GM21529 (cell line): ENCODE measurements at regions not wholly inside any gene's neighbourhood (a gene's known extent, or its start where the extent isn't known, plus 50 kb on each side); places are given as distances from the start of the nearest gene placed in this dataset.
"Not testable (repeated sequence)": the region's sequence is repeated elsewhere in the genome, so short reads cannot be mapped to it uniquely, and the experiment has no call there.

Experiments used
- ATAC-seq: cut with Tn5 transposase; IDR thresholded peaks from one replicate; pipeline ENCODE4 v1.9.1; 2021; ENCODE audit not compliant: unreplicated experiment

DNA sequence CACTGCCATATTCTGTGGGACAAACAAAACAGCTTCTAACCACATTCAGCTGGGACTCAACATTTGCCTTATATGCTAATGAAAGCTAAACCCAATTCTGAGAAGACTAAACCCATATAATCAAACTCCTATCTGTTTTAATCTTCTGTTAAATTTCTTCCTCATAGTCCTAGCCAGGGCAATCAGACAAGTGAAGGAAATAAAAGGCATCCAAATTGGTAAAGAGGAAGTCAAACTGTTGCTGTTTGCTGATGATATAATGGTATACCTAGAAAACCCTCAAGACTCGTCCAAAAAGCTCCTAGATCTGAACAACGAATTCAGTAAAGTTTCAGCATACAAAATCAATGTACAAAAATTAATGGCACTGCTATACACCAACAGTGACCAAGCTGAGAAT is 157.1 kb downstream of the PHLDA1 start:
- ATAC-seq, result no peak

- no peak for ATAC-seq
These were observed 158.8 kb downstream of the PHLDA1 start for GRCh38 chr12:75872762-75873161.

DNA sequence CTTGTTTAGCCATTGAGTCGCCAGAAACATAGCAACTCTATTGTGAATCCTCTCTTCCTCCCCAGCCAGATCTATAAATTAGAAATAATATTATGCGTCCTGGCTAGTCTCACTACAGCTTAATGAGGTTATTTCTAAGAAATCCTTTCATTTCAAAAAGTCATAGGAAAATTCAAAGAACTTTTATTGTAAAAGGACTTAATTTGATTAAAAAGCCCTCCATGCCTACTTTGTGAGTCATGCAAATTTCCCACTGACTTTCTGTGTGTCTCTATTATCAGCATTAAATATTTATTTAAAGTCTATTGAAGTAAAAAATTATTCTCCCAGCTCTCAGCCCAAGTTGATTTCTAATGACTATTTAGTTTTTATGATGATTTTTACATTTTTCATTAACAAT is 160.7 kb downstream of the PHLDA1 start:
- ATAC-seq, result no peak

DNA sequence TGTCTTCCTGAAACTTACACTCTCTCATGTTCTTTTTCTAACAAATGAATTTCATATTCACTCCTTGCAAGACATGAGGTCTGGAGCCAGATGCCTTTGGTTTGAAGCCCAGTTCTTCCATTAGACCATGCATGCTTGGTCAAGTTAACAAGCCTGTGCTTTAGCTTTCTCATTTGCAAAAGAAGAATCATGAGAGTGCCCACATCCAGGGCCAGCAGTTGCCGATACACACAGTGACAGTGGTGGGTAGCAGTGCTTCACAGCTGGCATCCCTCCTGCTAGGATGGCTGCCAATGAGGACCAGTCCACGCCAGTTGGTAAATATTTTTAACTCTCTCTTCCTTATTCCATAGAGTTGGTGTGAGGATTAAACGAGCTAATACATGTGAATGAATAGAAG is 163.1 kb downstream of the PHLDA1 start:
- no peak for ATAC-seq

DNA sequence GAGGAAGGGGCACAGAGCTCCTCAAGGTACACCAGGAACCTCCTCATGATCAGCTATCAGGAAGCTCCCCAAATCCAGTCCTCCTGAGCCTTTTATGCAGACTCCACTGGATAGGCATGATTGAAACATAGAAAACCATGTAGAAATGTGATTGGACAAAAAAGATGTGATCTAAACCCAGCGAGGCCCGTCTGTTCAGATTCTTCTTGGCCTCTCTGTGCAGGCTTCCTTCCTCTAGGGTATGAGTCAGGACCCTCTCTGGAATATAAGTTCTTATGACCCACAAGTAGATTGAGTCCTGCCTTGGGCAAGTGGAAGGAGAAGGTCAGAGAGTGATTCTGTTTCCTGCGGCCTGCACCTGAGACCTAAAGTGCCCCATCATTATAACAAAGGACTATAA is 166.3 kb downstream of the PHLDA1 start:
- no peak for ATAC-seq

DNA sequence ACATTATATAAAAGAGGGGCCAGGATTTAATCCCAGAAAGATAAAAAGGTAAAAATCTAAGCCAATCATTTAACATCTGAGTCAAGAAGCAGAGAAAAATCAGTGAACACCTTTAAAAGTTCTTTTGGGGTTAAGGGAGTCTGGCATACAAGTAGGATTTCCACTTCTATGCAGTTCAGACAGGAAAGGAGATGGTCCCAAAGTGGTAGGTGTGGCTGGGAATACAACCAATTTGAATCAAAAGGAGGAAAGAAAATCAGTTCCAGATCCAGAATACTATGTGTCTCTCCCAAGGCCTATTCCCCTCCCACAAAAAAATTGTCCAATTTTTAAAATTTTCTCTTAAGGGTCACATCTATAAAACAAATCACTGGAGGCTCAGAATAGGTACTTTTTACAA is 167.4 kb downstream of the PHLDA1 start:
- ATAC-seq, result no peak

DNA sequence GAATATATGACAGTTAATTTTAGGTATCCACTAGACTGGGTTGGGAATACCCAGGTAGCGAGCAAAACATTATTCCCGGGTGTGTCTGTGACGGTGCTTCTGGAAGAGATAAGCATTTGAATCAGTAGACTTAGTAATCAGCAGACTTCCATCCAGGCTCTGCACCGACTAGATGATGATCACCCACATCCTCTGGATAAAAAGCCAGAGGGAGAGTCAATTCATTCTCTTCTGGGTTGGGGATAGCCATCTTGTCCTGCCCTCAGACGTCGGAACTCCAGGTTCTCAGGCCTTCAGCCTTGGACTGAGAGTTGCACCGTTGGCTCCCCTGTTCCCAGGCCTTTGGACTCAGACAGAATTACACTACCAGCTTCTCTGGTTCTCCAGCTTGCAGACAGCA is 168.0 kb downstream of the PHLDA1 start:
- ATAC-seq, result no peak

GRCh38 chr12:75862692-75863471 is 168.7 kb downstream of the PHLDA1 start:
- ATAC-seq, result no peak

GRCh38 chr12:75859868-75860267 is 171.7 kb downstream of the PHLDA1 start:
- ATAC-seq, result no peak

- no peak for ATAC-seq
These were observed 175.3 kb downstream of the PHLDA1 start for GRCh38 chr12:75856235-75856634.

DNA sequence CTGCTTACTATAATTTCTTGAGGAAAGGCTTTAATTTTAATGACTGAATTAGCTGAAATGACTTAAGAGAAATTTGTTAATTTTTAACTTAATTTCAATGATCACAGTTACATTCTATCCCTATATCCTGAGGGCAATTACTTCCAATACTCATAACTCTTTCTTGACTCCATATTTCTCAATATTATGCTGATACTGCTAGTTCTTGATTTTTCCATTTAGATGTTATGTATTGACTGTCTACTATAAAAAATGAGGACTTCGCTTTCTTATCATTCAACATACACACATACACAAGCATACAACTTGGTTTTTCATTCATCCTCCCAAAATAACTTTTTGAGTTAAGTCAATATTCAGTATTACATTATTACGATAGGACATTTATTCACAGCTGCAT is 176.2 kb downstream of the PHLDA1 start:
- ATAC-seq, result no peak

GRCh38 chr12:75854681-75855309 is 176.8 kb downstream of the PHLDA1 start:
- no peak for ATAC-seq

DNA sequence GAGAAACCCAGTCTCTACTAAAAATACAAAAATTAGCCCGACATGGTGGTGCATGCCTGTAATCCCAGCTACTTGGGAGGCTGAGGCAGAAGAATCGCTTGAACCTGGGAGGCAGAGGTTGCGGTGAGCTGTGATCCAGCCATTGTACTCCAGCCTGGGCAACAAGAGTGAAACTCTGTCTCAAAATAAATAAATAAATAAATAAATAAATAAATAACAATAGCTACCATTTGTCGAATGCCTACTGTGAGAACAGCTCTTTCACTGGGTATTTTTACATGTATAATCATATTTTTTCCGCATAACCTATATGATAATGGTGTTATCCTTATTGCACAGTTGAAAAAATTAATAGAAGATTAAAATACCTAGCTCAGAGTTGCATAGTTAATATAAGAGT is 177.4 kb downstream of the PHLDA1 start:
- not testable (repeated sequence) for ATAC-seq

DNA sequence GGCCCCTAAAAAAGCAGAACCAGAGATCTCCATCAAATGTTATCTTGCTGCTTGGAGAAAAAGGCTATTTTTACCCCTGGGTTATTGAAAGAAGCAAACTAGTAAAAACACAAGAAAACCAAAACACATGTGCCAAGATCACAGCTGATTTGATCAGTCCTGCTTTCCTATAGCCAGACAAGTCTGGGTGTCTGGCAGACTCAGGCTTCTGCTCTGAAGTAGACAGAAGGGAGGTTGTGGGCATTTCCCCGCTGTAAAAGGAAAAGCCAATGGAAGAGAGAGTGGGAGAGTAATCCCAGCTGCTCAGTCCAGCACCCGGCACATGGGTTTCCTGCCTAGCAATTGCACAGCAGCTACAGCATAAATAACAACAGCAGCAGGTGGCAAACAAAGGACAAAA is 177.9 kb downstream of the PHLDA1 start:
- ATAC-seq, result no peak

DNA sequence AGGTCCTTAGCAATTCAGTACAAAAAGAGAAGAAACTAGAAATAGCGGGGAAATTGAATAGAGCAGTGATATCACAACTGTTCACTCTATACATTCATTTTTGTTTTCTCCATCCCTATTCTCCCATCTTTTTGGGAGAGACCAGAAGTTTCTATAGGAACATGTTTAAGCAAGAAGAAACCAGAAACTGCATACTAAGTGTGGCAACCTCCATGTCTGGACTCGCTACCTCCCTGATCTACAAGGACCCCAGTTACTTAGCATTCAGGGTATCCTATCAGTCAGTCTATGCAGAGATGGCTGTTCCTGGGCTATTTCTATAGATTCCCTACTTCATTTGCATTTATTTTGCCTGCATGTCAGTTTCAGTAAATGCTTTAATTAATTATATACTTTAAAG is 178.6 kb downstream of the PHLDA1 start:
- ATAC-seq, result no peak

GRCh38 chr12:75852143-75852542 is 179.4 kb downstream of the PHLDA1 start:
- ATAC-seq, result no peak

DNA sequence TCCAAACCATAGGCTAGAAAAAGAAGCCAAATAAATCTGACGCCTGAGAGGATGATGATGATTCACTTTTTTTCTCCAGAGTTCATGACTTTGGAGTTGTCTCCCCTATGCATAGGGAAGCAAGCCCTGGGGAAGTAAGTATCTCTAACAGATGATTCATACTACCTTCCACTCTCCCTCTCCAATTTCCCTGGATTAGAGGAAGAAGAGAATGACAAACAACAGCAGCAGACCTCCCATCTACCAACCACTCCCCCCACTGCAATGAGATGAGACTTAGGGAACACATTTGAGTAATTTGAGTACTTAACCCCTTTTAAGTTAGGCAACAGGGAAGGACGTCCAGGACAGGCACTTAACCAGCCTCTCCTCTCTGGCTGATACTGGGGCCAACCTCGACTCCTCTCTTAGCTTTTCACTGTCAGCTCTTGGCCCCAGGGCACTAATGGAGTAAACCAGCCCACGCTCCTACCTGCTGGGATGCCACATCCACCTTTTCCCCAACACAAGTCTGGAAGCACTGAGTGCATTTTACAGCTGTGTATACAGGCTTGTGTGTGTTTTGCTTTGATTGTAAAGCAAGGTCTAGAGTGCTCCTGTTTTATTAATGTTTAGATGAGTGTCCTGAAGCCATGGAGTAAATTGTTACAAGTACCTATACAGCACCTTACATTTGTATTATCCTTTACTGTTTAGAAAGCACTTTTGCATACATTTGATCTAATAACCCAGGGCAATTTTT is 180.7 kb downstream of the PHLDA1 start:
- no peak for ATAC-seq

GRCh38 chr12:75848961-75849360 is 182.6 kb downstream of the PHLDA1 start:
- ATAC-seq, result no peak

GRCh38 chr12:75848431-75848925 is 183.1 kb downstream of the PHLDA1 start:
- no peak for ATAC-seq

GRCh38 chr12:75846102-75846501 is 185.5 kb downstream of the PHLDA1 start:
- no peak for ATAC-seq

DNA sequence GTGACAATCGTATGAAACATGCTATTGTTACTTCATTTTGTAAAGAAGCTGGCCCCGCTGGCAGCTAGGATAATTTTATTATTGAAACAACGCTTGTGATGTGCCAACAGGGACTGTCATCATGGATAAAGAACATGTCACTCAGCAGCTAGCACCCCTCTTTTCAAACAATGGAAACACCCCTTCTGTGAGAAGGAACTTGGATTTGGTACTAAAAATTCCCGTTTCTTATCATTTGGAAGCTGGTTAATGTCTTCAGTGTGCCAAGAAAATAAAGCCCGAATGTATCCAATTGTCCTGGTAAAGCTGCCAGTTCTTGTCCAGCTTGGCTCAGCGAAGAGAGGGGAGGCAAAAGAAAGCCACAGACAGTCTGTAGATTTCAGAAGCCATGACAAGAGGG is 186.6 kb downstream of the PHLDA1 start:
- ATAC-seq, result no peak
